Fibroblast of skin of abdomen (primary cell): ENCODE measurements at regions not wholly inside any gene's neighbourhood (a gene's known extent, or its start where the extent isn't known, plus 50 kb on each side); places are given as distances from the start of the nearest gene placed in this dataset.
"Not testable (repeated sequence)": the region's sequence is repeated elsewhere in the genome, so short reads cannot be mapped to it uniquely, and the experiment has no call there.

ENCODE experiments used
- DNase-seq: peaks from one replicate; pipeline ENCODE4 v3.0.0-alpha.2; 2013

GRCh38 chrX:46220822-46221221 lies 324.4 kb downstream of the ZNF674 start:
- no peak for DNase-seq

GRCh38 chrX:46218373-46218772 lies 326.8 kb downstream of the ZNF674 start:
- DNase-seq, result no peak

GRCh38 chrX:46216406-46216805 lies 328.8 kb downstream of the ZNF674 start:
- DNase-seq, result no peak

GRCh38 chrX:46211079-46211478 lies 334.1 kb downstream of the ZNF674 start:
- DNase-seq, result no peak

GRCh38 chrX:46209768-46210167 lies 335.5 kb downstream of the ZNF674 start:
- DNase-seq, result no peak

GRCh38 chrX:46209037-46209436 lies 336.2 kb downstream of the ZNF674 start:
- no peak for DNase-seq

GRCh38 chrX:46208225-46208854 lies 336.9 kb downstream of the ZNF674 start:
- DNase-seq, result peak; percentile 75

- no peak for DNase-seq
Observed at GRCh38 chrX:46204721-46205422, 340.3 kb downstream of the ZNF674 start.

GRCh38 chrX:46202733-46203514 lies 342.3 kb downstream of the ZNF674 start:
- no peak for DNase-seq

- DNase-seq, result peak; percentile 24
Observed at GRCh38 chrX:46200413-46200812, 344.8 kb downstream of the ZNF674 start.

GRCh38 chrX:46198858-46199257 lies 346.4 kb downstream of the ZNF674 start:
- DNase-seq, result no peak

GRCh38 chrX:46186811-46187106 lies 358.5 kb downstream of the ZNF674 start:
- DNase-seq, result not testable (repeated sequence)

GRCh38 chrX:46185923-46186810 lies 359.1 kb downstream of the ZNF674 start:
- DNase-seq, result no peak

- no peak for DNase-seq
Observed at GRCh38 chrX:46184749-46185148, 360.5 kb downstream of the ZNF674 start.

GRCh38 chrX:46180258-46180687 lies 364.9 kb downstream of the ZNF674 start:
- DNase-seq, result peak; percentile 94

- no peak for DNase-seq
Observed at GRCh38 chrX:46179748-46180147, 365.5 kb downstream of the ZNF674 start.

GRCh38 chrX:46178763-46179162 lies 366.5 kb downstream of the ZNF674 start:
- no peak for DNase-seq

- DNase-seq, result no peak
Observed at GRCh38 chrX:46173159-46173558, 372.1 kb downstream of the ZNF674 start.

- not testable (repeated sequence) for DNase-seq
Observed at GRCh38 chrX:46171457-46171856, 373.8 kb downstream of the ZNF674 start.

GRCh38 chrX:46169808-46170207 lies 375.4 kb downstream of the ZNF674 start:
- no peak for DNase-seq

GRCh38 chrX:46168254-46168653 lies 377.0 kb downstream of the ZNF674 start:
- DNase-seq, result no peak

GRCh38 chrX:46165866-46166265 lies 379.4 kb downstream of the ZNF674 start:
- no peak for DNase-seq

GRCh38 chrX:46165411-46165810 lies 379.8 kb downstream of the ZNF674 start:
- peak; percentile 76 for DNase-seq
